ENCODE measurements at regions not wholly inside any gene's neighbourhood (a gene's known extent, or its start where the extent isn't known, plus 50 kb on each side); places are given as distances from the start of the nearest gene placed in this dataset.

DNA sequence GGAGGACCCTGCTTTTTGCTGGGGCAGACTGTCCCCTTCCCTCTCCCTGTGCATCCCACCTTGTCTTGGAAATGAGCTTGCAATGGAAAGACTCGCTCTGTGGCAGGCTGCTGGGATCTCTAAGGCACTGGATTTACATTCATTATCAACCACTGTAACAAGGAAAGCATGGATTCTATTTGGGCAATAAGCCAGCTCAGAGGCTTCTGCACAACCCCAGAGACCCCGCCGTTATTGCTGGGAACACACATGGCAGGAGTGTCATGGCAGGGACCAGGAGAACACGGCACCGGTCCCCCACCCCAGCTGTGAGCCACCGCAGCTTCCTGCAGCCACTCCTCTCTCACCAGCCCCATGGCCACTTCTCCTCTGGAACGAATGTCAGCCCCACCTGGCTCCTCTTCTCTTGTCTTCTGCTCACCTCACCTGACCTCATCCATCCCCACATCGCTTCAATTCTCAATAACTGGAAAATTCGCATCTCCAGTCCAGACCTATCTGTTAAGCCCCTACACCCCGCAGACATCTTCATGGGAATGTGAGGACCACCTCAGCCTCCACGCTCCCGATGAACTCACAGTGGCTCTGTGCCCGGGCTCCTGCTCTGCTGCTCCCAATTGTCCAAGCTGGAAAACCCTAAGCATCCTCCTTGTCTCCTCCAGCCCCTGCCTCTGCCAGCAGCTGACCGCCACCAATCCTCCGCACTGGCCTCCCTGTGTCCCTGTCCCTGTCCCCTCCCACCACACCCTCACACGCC, 181.5 kb downstream of the USP12 start:
- TF ChIP-seq, protein P1, sequence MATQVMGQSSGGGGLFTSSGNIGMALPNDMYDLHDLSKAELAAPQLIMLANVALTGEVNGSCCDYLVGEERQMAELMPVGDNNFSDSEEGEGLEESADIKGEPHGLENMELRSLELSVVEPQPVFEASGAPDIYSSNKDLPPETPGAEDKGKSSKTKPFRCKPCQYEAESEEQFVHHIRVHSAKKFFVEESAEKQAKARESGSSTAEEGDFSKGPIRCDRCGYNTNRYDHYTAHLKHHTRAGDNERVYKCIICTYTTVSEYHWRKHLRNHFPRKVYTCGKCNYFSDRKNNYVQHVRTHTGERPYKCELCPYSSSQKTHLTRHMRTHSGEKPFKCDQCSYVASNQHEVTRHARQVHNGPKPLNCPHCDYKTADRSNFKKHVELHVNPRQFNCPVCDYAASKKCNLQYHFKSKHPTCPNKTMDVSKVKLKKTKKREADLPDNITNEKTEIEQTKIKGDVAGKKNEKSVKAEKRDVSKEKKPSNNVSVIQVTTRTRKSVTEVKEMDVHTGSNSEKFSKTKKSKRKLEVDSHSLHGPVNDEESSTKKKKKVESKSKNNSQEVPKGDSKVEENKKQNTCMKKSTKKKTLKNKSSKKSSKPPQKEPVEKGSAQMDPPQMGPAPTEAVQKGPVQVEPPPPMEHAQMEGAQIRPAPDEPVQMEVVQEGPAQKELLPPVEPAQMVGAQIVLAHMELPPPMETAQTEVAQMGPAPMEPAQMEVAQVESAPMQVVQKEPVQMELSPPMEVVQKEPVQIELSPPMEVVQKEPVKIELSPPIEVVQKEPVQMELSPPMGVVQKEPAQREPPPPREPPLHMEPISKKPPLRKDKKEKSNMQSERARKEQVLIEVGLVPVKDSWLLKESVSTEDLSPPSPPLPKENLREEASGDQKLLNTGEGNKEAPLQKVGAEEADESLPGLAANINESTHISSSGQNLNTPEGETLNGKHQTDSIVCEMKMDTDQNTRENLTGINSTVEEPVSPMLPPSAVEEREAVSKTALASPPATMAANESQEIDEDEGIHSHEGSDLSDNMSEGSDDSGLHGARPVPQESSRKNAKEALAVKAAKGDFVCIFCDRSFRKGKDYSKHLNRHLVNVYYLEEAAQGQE (IDR thresholded peaks at IDR 0.05; ENCODE audit: insufficient read depth in 1 of 2, low read depth in 2 of 2, low read length in 2 of 2), result no peak
- TF ChIP-seq SIN3A (IDR thresholded peaks at IDR 0.05; ENCODE audit: borderline replicate concordance, insufficient read depth, low read length) (no peak), TAF1 (IDR thresholded peaks at IDR 0.05; ENCODE audit: borderline replicate concordance, insufficient read depth, low read length) (no peak)
